Gastroesophageal sphincter (tissue), 4 donors: ENCODE measurements at regions not wholly inside any gene's neighbourhood (a gene's known extent, or its start where the extent isn't known, plus 50 kb on each side); places are given as distances from the start of the nearest gene placed in this dataset.

Experiments
- ATAC-seq: fragments of 150-250 bp; one replicate; pipeline ENCODE4 v1.9.1; 2016; ENCODE audit warnings: mild to moderate bottlenecking, moderate library complexity
- H3K27ac ChIP-seq, 4 donors: fragments of 200-600 bp; sonication (generic) in 3 of 4; 1 replicate in 3 of 4; 2 replicates in 1 of 4; pipeline ENCODE4 v1.5.1; 2016 to 2019
- H3K27me3 ChIP-seq: fragments of 200-600 bp; sonication (generic); one replicate; pipeline ENCODE4 v1.5.1; 2019
- H3K36me3 ChIP-seq, 2 donors: fragments of 200-600 bp; sonication (generic); one replicate each; pipeline ENCODE4 v1.5.1; 2019; ENCODE audit warnings: control low read depth in 1 of 2
- H3K4me1 ChIP-seq, 3 donors: fragments of 200-600 bp; sonication (generic); 1 replicate in 2 of 3; 2 replicates in 1 of 3; pipeline ENCODE4 v1.5.1; 2016 to 2019; ENCODE audit warnings: control low read depth in 2 of 3
- H3K4me3 ChIP-seq, 2 donors: fragments of 200-600 bp; sonication (generic); one replicate each; pipeline ENCODE4 v1.5.1; 2019; ENCODE audit warnings: mild to moderate bottlenecking in 1 of 2, moderate library complexity in 1 of 2
- H3K9me3 ChIP-seq, 3 donors: fragments of 200-600 bp; sonication (generic); one replicate each; pipeline ENCODE4 v1.5.1; 2017 to 2019; ENCODE audit warnings: control low read depth in 2 of 3
- EP300 ChIP-seq: sonication (generic); formaldehyde crosslinking; IDR thresholded peaks from one replicate; pipeline ENCODE4 v1.6.1; 2017; ENCODE audit warnings: antibody characterized with exemption, mild to moderate bottlenecking
- POLR2A ChIP-seq, 2 donors: fragments of 450-650 bp; IDR thresholded peaks; one replicate each; pipeline ENCODE4 v1.6.1; 2017; ENCODE audit warnings: antibody characterized with exemption in 2 of 2, mild to moderate bottlenecking in 2 of 2, moderate library complexity in 1 of 2
- POLR2AphosphoS5 ChIP-seq: sonication (generic); formaldehyde crosslinking; IDR thresholded peaks from one replicate; pipeline ENCODE4 v1.6.1; 2017; ENCODE audit warnings: antibody characterized with exemption
- WGBS, 2 donors: methylation state at CpG; one replicate each; pipeline ENCODE4 v1.1.5; 2018; ENCODE audit warnings: low coverage in 1 of 2; 5-methylcytosine and 5-hydroxymethylcytosine counted together
- TF ChIP-seq, protein P1 (sequence below), 4 experiments: fragments of 200-600 bp in 2 of 4; fragments of 450-650 bp in 2 of 4; sonication (generic) in 1 of 4; IDR thresholded peaks; one replicate each; pipeline ENCODE4 v1.5.1; 2017 to 2019; ENCODE audit warnings: antibody characterized with exemption in 4 of 4, mild to moderate bottlenecking in 2 of 4, moderate library complexity in 2 of 4

DNA sequence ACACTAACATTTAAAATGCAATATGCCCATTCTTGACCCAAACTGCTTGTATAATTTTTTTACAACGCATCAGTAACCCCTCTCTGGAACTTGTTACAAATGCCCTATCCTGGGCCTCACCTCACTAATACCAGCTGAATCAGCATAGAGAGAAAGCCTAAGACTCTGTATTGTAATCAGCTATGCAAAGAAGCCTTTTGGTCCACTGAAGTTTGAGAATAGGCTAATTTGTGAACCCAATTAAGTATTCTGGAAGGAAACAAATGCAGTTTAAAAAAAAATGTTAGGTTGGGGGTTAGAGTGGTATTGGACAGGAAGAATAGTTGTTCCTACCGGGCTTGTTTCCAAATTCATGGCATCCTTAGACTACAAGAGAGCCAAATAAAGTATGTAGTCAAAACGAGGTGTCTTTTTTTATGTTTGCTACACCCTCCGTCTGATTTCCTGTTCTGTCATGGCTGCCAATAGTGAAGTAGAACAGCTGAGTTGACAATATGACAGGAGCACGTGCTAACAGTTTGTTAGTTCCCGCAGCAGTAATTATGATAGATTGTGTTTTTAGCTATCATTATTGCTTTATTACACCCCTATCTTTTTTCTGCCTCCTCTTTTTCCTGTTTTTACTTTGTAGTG, 1048.7 kb upstream of the NUDT12 start:
- no peaks in the 10 kb centered on the region for H3K9me3 ChIP-seq
- TF ChIP-seq EP300 = no peak
- no peak for TF ChIP-seq POLR2A (IDR thresholded peaks at IDR 0.05)
- TF ChIP-seq POLR2AphosphoS5 = no peak
- TF ChIP-seq, protein P1, sequence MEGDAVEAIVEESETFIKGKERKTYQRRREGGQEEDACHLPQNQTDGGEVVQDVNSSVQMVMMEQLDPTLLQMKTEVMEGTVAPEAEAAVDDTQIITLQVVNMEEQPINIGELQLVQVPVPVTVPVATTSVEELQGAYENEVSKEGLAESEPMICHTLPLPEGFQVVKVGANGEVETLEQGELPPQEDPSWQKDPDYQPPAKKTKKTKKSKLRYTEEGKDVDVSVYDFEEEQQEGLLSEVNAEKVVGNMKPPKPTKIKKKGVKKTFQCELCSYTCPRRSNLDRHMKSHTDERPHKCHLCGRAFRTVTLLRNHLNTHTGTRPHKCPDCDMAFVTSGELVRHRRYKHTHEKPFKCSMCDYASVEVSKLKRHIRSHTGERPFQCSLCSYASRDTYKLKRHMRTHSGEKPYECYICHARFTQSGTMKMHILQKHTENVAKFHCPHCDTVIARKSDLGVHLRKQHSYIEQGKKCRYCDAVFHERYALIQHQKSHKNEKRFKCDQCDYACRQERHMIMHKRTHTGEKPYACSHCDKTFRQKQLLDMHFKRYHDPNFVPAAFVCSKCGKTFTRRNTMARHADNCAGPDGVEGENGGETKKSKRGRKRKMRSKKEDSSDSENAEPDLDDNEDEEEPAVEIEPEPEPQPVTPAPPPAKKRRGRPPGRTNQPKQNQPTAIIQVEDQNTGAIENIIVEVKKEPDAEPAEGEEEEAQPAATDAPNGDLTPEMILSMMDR (IDR thresholded peaks at IDR 0.05) = no peak
- no peaks in the 10 kb centered on the region for H3K36me3 ChIP-seq
- ATAC-seq = no peak
- WGBS, 2 donors = 34 to 49% methylated on average over 6 of the region's 6 CpGs
- no peak overlapping the region for H3K27ac ChIP-seq
- H3K4me3 ChIP-seq = no peak overlapping the region
- no peaks in the 10 kb centered on the region for H3K4me1 ChIP-seq
- H3K27me3 ChIP-seq = no peaks in the 10 kb centered on the region

GRCh38 chr5:104606258-104606829, 1043.8 kb upstream of the NUDT12 start:
- H3K9me3 ChIP-seq = peaks cover 0 to 12% (median 0%) of the 10 kb centered on the region in 3 donors
- no peaks in the 10 kb centered on the region for H3K4me1 ChIP-seq
- H3K27ac ChIP-seq = no peak overlapping the region
- no peaks in the 10 kb centered on the region for H3K27me3 ChIP-seq
- no peak overlapping the region for H3K4me3 ChIP-seq
- no peaks in the 10 kb centered on the region for H3K36me3 ChIP-seq
- TF ChIP-seq EP300 (no peak), POLR2AphosphoS5 (no peak), POLR2A (IDR thresholded peaks at IDR 0.05) (no peak)
- TF ChIP-seq, protein P1 (IDR thresholded peaks at IDR 0.05) = no peak
- 74 to 87% methylated on average over 5 of the region's 5 CpGs for WGBS, 2 donors
- no peak for ATAC-seq

DNA sequence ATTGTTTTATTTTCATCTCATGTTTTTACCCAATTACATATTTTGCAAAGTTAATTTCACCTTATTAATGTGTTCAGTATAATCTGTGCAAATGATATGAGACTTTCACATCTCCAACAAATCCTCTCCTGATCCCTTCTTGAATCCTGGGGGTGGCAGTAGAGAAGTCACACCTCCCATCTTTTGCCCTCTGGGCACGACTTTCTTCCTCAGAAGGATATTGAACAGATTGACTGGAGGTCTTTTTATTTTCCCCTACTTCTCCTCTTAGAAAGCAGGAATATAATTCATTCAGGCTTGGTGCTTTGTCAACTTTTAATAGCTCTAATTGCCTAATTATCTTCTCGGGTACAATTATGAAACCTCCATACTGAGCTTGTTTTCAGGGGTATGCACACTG, 1037.1 kb upstream of the NUDT12 start:
- Histone ChIP-seq H3K9me3 (peaks cover 0 to 25% (median 0%) of the 10 kb centered on the region in 3 donors), H3K36me3 (no peaks in the 10 kb centered on the region), H3K4me1 (no peaks in the 10 kb centered on the region), H3K27ac (no peak overlapping the region), H3K27me3 (no peaks in the 10 kb centered on the region), H3K4me3 (no peak overlapping the region)
- no peak for ATAC-seq
- 72 to 76% methylated on average over 2 of the region's 2 CpGs for WGBS, 2 donors
- TF ChIP-seq POLR2A (IDR thresholded peaks at IDR 0.05) (no peak), POLR2AphosphoS5 (no peak), EP300 (no peak)
- TF ChIP-seq, protein P1 (IDR thresholded peaks at IDR 0.05) = no peak

- ATAC-seq = no peak
- H3K27me3 ChIP-seq = no peaks in the 10 kb centered on the region
Measured at GRCh38 chr5:104598285-104598684, 1035.7 kb upstream of the NUDT12 start.

More at GRCh38 chr5:104598285-104598684, 1035.7 kb upstream of the NUDT12 start:
- H3K27ac ChIP-seq = no peak overlapping the region
- peaks cover 0 to 29% (median 0%) of the 10 kb centered on the region in 3 donors for H3K9me3 ChIP-seq
- no peak for TF ChIP-seq EP300
- TF ChIP-seq POLR2A (IDR thresholded peaks at IDR 0.05) = no peak
- TF ChIP-seq POLR2AphosphoS5 = no peak
- TF ChIP-seq, protein P1 (IDR thresholded peaks at IDR 0.05) = no peak
- H3K36me3 ChIP-seq = no peaks in the 10 kb centered on the region
- no peaks in the 10 kb centered on the region for H3K4me1 ChIP-seq
- no peak overlapping the region for H3K4me3 ChIP-seq
- 0% methylated on average over 1 of the region's 1 CpG for WGBS, 2 donors
